Lower lobe of right lung (tissue), 2 donors: ENCODE measurements at regions not wholly inside any gene's neighbourhood (a gene's known extent, or its start where the extent isn't known, plus 50 kb on each side); places are given as distances from the start of the nearest gene placed in this dataset.

Source experiments
- ATAC-seq, 2 donors: fragments of 200-7000 bp; cut with Tn5 transposase; one replicate each; pipeline ENCODE4 v1.9.1; 2020 to 2022; ENCODE audit warnings: mild to moderate bottlenecking in 2 of 2, moderate library complexity in 2 of 2
- DNase-seq: peaks from one replicate; pipeline ENCODE4 v3.0.0-alpha.2; 2020
- H3K27ac ChIP-seq: fragments of 200-600 bp; one replicate; pipeline ENCODE4 v1.8.0; 2022
- H3K27me3 ChIP-seq: fragments of 200-600 bp; one replicate; pipeline ENCODE4 v1.8.0; 2022; ENCODE audit warnings: low read depth
- H3K36me3 ChIP-seq: fragments of 200-600 bp; one replicate; pipeline ENCODE4 v1.8.0; 2022; ENCODE audit warnings: mild to moderate bottlenecking
- H3K4me1 ChIP-seq: fragments of 200-600 bp; one replicate; pipeline ENCODE4 v1.8.0; 2022
- H3K4me3 ChIP-seq: fragments of 200-600 bp; one replicate; pipeline ENCODE4 v1.8.0; 2022; ENCODE audit warnings: mild to moderate bottlenecking
- H3K9me3 ChIP-seq: fragments of 200-600 bp; one replicate; pipeline ENCODE4 v1.8.0; 2022
- intact Hi-C: fragments of 100-400 bp; cut with DNase I; formaldehyde crosslinking; loops from one replicate; pipeline ENCODE4 v1.11.0; 2022
- TF ChIP-seq, protein P1 (sequence below): fragments of 200-600 bp; IDR thresholded peaks from one replicate; pipeline ENCODE4 v1.8.0; 2022; ENCODE audit warnings: antibody characterized with exemption, mild to moderate bottlenecking
- donor health status: DM: no; HTN: yes; CAD: no; lungs with severe emphysema.

DNA sequence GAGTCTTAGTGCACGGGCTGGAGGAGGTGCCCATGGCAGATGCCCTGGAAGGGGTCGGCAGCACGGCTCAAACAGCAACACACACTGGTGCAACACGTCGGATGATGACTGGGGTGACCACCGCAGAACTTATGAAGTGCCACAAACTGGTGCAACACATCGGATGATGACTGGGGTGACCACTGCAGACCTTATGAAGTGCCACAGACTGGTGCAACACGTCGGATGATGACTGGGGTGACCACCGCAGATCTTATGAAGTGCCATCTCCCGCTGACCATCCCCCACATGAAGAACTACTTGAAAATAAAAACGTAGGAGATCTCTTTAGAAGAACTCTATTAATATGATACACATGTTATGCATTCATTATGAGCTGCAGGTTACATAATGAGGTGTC lies 218.3 kb downstream of the TBXT start:
- no peak for DNase-seq

GRCh38 chr6:165944002-165944466 lies 223.6 kb downstream of the TBXT start:
- intact Hi-C loops = no loop called here
- H3K4me3 ChIP-seq = no peak overlapping the region
- no peaks in the 10 kb centered on the region for H3K36me3 ChIP-seq
- peaks cover 4% of the 10 kb centered on the region for H3K27me3 ChIP-seq
- DNase-seq (no peak), ATAC-seq (no peak)
- H3K4me1 ChIP-seq = no peaks in the 10 kb centered on the region
- no peak overlapping the region for H3K27ac ChIP-seq
- H3K9me3 ChIP-seq = no peaks in the 10 kb centered on the region
- TF ChIP-seq, protein P1, sequence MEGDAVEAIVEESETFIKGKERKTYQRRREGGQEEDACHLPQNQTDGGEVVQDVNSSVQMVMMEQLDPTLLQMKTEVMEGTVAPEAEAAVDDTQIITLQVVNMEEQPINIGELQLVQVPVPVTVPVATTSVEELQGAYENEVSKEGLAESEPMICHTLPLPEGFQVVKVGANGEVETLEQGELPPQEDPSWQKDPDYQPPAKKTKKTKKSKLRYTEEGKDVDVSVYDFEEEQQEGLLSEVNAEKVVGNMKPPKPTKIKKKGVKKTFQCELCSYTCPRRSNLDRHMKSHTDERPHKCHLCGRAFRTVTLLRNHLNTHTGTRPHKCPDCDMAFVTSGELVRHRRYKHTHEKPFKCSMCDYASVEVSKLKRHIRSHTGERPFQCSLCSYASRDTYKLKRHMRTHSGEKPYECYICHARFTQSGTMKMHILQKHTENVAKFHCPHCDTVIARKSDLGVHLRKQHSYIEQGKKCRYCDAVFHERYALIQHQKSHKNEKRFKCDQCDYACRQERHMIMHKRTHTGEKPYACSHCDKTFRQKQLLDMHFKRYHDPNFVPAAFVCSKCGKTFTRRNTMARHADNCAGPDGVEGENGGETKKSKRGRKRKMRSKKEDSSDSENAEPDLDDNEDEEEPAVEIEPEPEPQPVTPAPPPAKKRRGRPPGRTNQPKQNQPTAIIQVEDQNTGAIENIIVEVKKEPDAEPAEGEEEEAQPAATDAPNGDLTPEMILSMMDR = no peak

More for the DNA sequence above, 218.3 kb downstream of the TBXT start:
- TF ChIP-seq, protein P1 = no peak
- Histone ChIP-seq H3K9me3 (no peaks in the 10 kb centered on the region), H3K27me3 (peaks cover 4% of the 10 kb centered on the region), H3K27ac (no peak overlapping the region), H3K36me3 (no peaks in the 10 kb centered on the region), H3K4me3 (no peak overlapping the region), H3K4me1 (no peaks in the 10 kb centered on the region)
- no peak for ATAC-seq
- intact Hi-C loops = no loop called here

DNA sequence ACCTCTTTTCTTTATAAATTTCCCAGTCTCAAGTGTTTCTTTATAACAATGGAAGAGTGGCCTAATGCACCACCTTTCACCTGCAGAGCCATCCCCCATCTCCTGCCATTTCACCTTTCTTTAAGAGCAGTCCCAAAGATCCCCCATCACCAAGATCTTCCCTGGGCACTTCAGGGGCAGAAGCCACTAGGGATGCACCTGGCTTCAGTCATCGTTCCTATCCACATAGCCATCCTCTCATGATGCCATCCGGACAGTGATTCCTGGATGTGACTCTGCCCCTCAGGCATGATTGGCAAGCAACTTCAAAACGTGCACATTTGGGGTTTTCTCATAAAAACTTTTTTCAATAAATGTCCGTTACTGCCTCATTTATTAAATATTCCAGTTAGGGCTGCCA lies 225.9 kb downstream of the TBXT start:
- TF ChIP-seq, protein P1 = no peak
- intact Hi-C loops = no loop called here

DNA sequence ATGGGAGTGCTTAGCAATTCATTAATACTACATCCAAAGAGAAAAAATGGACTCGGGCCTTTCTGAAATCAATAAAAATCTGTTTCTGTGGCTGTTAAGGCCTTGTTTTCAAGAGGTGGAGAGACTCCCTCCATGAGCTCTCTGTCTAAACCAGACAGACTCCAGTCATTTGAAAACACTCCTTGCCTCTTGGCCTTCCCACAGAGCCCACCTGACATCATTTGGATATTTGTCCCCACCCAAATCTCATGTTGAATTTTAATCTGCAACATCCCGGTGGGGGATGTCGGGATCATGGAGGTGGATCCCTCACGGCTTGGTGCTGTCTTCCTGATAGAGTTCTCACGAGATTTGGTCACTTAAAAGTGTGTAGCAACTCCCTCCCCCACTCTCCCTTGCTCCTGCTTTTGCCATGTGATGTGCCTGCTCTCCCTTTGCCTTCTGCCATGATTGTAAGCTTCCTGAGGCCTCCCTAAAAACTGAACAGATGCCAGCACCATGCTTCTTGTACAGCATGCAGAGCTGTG lies 226.3 kb downstream of the TBXT start:
- intact Hi-C loops = no loop called here
- TF ChIP-seq, protein P1 = no peak
- no peak overlapping the region for H3K27ac ChIP-seq
- ATAC-seq = no peak
- DNase-seq = no peak
- no peaks in the 10 kb centered on the region for H3K27me3 ChIP-seq
- H3K9me3 ChIP-seq = no peaks in the 10 kb centered on the region
- no peaks in the 10 kb centered on the region for H3K36me3 ChIP-seq
- H3K4me3 ChIP-seq = no peak overlapping the region
- no peaks in the 10 kb centered on the region for H3K4me1 ChIP-seq

More for the DNA sequence above, 225.9 kb downstream of the TBXT start:
- Histone ChIP-seq H3K36me3 (no peaks in the 10 kb centered on the region), H3K4me1 (no peaks in the 10 kb centered on the region), H3K27me3 (no peaks in the 10 kb centered on the region), H3K9me3 (no peaks in the 10 kb centered on the region), H3K4me3 (no peak overlapping the region), H3K27ac (no peak overlapping the region)
- no peak for DNase-seq
- no peak for ATAC-seq

GRCh38 chr6:165940366-165940765 lies 227.3 kb downstream of the TBXT start:
- no peaks in the 10 kb centered on the region for H3K36me3 ChIP-seq
- H3K9me3 ChIP-seq = no peaks in the 10 kb centered on the region
- TF ChIP-seq, protein P1 = no peak
- H3K27ac ChIP-seq = no peak overlapping the region
- no peaks in the 10 kb centered on the region for H3K27me3 ChIP-seq
- no peak overlapping the region for H3K4me3 ChIP-seq
- DNase-seq (no peak), ATAC-seq (no peak)
- H3K4me1 ChIP-seq = no peaks in the 10 kb centered on the region
- intact Hi-C loops = no loop called here
